PC-9 (cell line): ENCODE measurements at regions not wholly inside any gene's neighbourhood (a gene's known extent, or its start where the extent isn't known, plus 50 kb on each side); places are given as distances from the start of the nearest gene placed in this dataset.

Source experiments
- BruUV-seq: library from RNA; stranded (reverse); fragments of 400-500 nt; replicated peaks from 2 replicates; lab custom pipeline; 2021; lab: Mats Ljungman, UMichigan
- CTCF ChIA-PET: fragments of 300-600 bp; sonication (Branson Sonifier 250); formaldehyde crosslinking; loops from one replicate; lab custom pipeline; 2022; ENCODE audit warnings: antibody characterized with exemption; lab: Charles Lee
- POLR2A ChIA-PET: fragments of 300-600 bp; sonication (Branson Sonifier 250); formaldehyde crosslinking; loops from one replicate; lab custom pipeline; 2022; ENCODE audit warnings: antibody characterized with exemption; ENCODE audit not compliant: unreplicated experiment; lab: Charles Lee
- DNase-seq, 2 experiments: peaks; one replicate each; pipeline versions ENCODE4 v3.0.0 to v3.0.0-alpha.2; 2015 to 2022; ENCODE audit warnings: mixed read lengths in 1 of 2
- H2AFZ ChIP-seq: fragments of 200-600 bp; sonication (generic); 2 replicates; pipeline ENCODE4 v1.8.1; 2017; ENCODE audit warnings: antibody characterized with exemption
- H3F3A ChIP-seq: fragments of 200-600 bp; sonication (generic); 2 replicates; pipeline ENCODE4 v1.8.1; 2017; ENCODE audit warnings: antibody characterized with exemption, mild to moderate bottlenecking, low read depth; ENCODE audit not compliant: insufficient read depth
- H3K27ac ChIP-seq: fragments of 200-600 bp; sonication (generic); 2 replicates; pipeline ENCODE4 v1.6.1; 2016; ENCODE audit warnings: mixed run types
- H3K27me3 ChIP-seq: fragments of 200-600 bp; sonication (generic); 2 replicates; pipeline ENCODE4 v1.6.1; 2016; ENCODE audit warnings: low read depth, mixed run types; ENCODE audit not compliant: insufficient read depth
- H3K36me3 ChIP-seq: fragments of 200-600 bp; sonication (generic); 2 replicates; pipeline ENCODE4 v1.6.1; 2016; ENCODE audit warnings: low read depth, mixed run types
- H3K4me1 ChIP-seq: fragments of 200-600 bp; sonication (generic); replicated peaks from 2 replicates; pipeline ENCODE4 v1.6.1; 2016; ENCODE audit warnings: mixed run types; ENCODE audit not compliant: insufficient read depth
- H3K4me2 ChIP-seq: fragments of 200-600 bp; sonication (generic); 2 replicates; pipeline ENCODE4 v1.6.1; 2017; ENCODE audit warnings: mixed run types
- H3K4me3 ChIP-seq: fragments of 200-600 bp; sonication (generic); 2 replicates; pipeline ENCODE4 v1.6.1; 2016; ENCODE audit warnings: mixed run types
- H3K79me2 ChIP-seq: fragments of 200-600 bp; sonication (generic); 2 replicates; pipeline ENCODE4 v1.6.1; 2017; ENCODE audit warnings: low read depth, mixed run types
- H3K9me2 ChIP-seq: fragments of 200-600 bp; sonication (generic); 2 replicates; pipeline ENCODE4 v1.8.1; 2017; ENCODE audit warnings: mild to moderate bottlenecking; ENCODE audit not compliant: insufficient read depth
- H3K9me3 ChIP-seq: fragments of 200-600 bp; sonication (generic); 2 replicates; pipeline ENCODE4 v1.8.1; 2016; ENCODE audit warnings: low read depth; ENCODE audit not compliant: insufficient read depth
- H4K20me1 ChIP-seq: fragments of 200-600 bp; sonication (generic); 2 replicates; pipeline ENCODE4 v1.8.1; 2017; ENCODE audit not compliant: insufficient read depth
- EZH2 ChIP-seq: fragments of 200-600 bp; sonication (generic); IDR thresholded peaks from 2 replicates; pipeline ENCODE4 v1.8.0; 2017; ENCODE audit warnings: antibody characterized with exemption, low read depth
- intact Hi-C: fragments of 100-400 bp; cut with micrococcal nuclease; formaldehyde crosslinking; loops from one replicate; pipeline ENCODE4 v1.10.0; 2022; ENCODE audit not compliant: unreplicated experiment
- TF ChIP-seq, protein P1 (sequence below): fragments of 200-600 bp; sonication (generic); conservative IDR thresholded peaks from 2 replicates; pipeline ENCODE4 v1.6.1; 2017; ENCODE audit warnings: mixed run types, antibody characterized with exemption, mild to moderate bottlenecking, moderate library complexity

DNA sequence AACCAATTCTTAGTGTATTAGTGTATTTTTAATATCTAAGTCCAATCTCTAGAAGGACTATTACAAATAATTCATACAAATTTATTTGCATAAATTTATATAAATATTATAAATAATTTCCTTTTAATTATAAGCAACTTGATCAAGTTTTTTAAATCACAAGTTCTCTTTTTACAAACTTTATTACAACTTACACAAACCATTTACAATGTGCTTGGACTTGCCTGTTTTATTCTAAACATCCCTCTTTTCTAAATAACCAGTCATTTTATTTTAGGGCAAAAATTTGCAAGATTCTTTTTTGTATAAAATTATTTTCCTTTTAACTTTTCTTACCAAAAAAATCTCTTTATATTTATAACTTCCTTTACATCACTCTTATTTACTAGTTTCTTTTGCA lies 83.5 kb upstream of the SYNCRIP start:
- intact Hi-C loops, result no loop called here
- Histone ChIP-seq H3K9me2 (no peaks in the 10 kb centered on the region), H2AFZ (no peak overlapping the region), H3K4me3 (no peak overlapping the region), H3K4me2 (no peak overlapping the region), H3F3A (no peaks in the 10 kb centered on the region), H3K9me3 (peaks cover 6% of the 10 kb centered on the region; the same call in 1 of the 2 replicates), H3K36me3 (no peaks in the 10 kb centered on the region), H4K20me1 (no peaks in the 10 kb centered on the region), H3K79me2 (no peaks in the 10 kb centered on the region), H3K27ac (no peak overlapping the region), H3K27me3 (no peaks in the 10 kb centered on the region), H3K4me1 (no peaks in the 10 kb centered on the region)
- DNase-seq, result no peak
- TF ChIP-seq, protein P1, sequence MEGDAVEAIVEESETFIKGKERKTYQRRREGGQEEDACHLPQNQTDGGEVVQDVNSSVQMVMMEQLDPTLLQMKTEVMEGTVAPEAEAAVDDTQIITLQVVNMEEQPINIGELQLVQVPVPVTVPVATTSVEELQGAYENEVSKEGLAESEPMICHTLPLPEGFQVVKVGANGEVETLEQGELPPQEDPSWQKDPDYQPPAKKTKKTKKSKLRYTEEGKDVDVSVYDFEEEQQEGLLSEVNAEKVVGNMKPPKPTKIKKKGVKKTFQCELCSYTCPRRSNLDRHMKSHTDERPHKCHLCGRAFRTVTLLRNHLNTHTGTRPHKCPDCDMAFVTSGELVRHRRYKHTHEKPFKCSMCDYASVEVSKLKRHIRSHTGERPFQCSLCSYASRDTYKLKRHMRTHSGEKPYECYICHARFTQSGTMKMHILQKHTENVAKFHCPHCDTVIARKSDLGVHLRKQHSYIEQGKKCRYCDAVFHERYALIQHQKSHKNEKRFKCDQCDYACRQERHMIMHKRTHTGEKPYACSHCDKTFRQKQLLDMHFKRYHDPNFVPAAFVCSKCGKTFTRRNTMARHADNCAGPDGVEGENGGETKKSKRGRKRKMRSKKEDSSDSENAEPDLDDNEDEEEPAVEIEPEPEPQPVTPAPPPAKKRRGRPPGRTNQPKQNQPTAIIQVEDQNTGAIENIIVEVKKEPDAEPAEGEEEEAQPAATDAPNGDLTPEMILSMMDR, result no peak
- TF ChIP-seq EZH2, result no peak
- POLR2A ChIA-PET, result no interaction called here
- BruUV-seq, result no TSS peak
- CTCF ChIA-PET, result no interaction called here

DNA sequence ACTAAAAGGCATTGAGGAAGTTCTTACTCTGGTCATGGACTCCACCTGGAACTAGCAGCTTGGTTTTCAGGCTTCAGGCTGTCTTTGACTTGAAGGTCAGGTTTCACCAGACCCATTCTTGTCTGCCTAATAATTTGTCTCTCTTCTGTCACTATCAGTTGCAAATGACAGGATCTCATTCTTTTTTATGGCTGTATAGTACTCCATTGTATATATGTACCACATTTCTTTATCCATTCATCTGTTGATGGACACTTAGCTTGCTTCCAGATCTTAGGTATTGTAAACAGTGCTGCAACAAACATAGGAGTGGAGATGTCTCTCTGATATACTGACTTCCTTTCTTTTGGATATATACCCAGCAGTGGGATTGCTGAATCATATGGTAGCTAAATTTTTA lies 73.1 kb upstream of the SYNCRIP start:
- CTCF ChIA-PET, result no interaction called here

DNA sequence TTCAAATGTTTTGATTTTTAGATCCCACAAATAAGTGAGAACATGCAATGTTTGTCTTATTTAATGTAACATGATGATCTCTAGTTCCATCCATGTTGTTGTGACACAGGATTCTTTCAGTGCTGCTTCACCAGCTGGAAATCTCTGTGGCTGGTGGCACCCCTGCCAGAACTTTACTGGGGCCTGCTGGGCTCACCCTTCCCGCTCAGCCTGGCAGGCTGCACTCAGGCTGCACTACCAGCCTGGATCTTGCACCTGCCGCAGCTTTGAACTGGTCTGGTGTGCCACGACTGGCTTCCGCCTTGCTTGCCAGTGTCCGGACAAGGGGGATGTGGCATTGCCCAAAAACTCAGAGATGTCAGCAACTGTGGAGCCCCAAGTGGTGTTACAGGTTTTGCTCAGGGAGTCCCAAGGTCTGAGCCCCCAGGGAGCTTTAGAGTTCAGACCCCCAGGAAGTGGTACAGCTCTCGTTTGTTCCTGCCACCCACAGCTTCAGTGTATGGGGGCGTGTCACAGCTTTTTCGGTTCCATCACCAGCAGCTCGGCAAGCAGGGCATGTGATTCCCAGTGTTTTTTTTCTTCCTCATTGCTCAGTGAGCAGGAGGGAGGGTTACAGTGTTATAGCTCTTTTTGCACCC lies 72.3 kb upstream of the SYNCRIP start:
- no peaks in the 10 kb centered on the region for H3K79me2 ChIP-seq
- H3K36me3 ChIP-seq, result no peaks in the 10 kb centered on the region
- ChIA-PET CTCF (no interaction called here), POLR2A (no interaction called here)
- DNase-seq, result no peak
- H3K4me3 ChIP-seq, result no peak overlapping the region
- TF ChIP-seq, protein P1, result no peak
- TF ChIP-seq EZH2, result no peak
- no peak overlapping the region for H2AFZ ChIP-seq
- H3K9me3 ChIP-seq, result no peaks in the 10 kb centered on the region
- no peak overlapping the region for H3K27ac ChIP-seq
- no peaks in the 10 kb centered on the region for H3K27me3 ChIP-seq
- H3F3A ChIP-seq, result no peaks in the 10 kb centered on the region
- H3K9me2 ChIP-seq, result no peaks in the 10 kb centered on the region
- intact Hi-C loops, result no loop called here
- H3K4me2 ChIP-seq, result no peak overlapping the region
- no peaks in the 10 kb centered on the region for H3K4me1 ChIP-seq
- no peaks in the 10 kb centered on the region for H4K20me1 ChIP-seq
- no TSS peak for BruUV-seq

More for the DNA sequence above, 73.1 kb upstream of the SYNCRIP start:
- BruUV-seq, result no TSS peak
- Histone ChIP-seq H3K4me1 (no peaks in the 10 kb centered on the region), H3K9me2 (no peaks in the 10 kb centered on the region), H3K9me3 (no peaks in the 10 kb centered on the region), H2AFZ (no peak overlapping the region), H4K20me1 (no peaks in the 10 kb centered on the region), H3K79me2 (no peaks in the 10 kb centered on the region), H3K4me3 (no peak overlapping the region), H3K4me2 (no peak overlapping the region), H3K27ac (no peak overlapping the region), H3F3A (no peaks in the 10 kb centered on the region), H3K27me3 (no peaks in the 10 kb centered on the region), H3K36me3 (no peaks in the 10 kb centered on the region)
- no peak for DNase-seq
- TF ChIP-seq, protein P1, result no peak
- no peak for TF ChIP-seq EZH2
- intact Hi-C loops, result no loop called here
- POLR2A ChIA-PET, result no interaction called here
